G401.6 (cell line): ENCODE measurements at regions not wholly inside any gene's neighbourhood (a gene's known extent, or its start where the extent isn't known, plus 50 kb on each side); places are given as distances from the start of the nearest gene placed in this dataset.
"Not testable (repeated sequence)": the region's sequence is repeated elsewhere in the genome, so short reads cannot be mapped to it uniquely, and the experiment has no call there.

Experiments used
- FAIRE-seq: peaks from 2 replicates; lab custom pipeline; 2012; peaks lifted over from hg19 to GRCh38; lab: Jason Lieb, UNC

- no peak for FAIRE-seq
Observed at GRCh38 chr3:168976969-168977368, 686.5 kb downstream of the MECOM start.

- FAIRE-seq = no peak
Observed at GRCh38 chr3:168975576-168975975, 687.9 kb downstream of the MECOM start.

GRCh38 chr3:168974617-168975403, 688.7 kb downstream of the MECOM start:
- no peak for FAIRE-seq

GRCh38 chr3:168973897-168974296, 689.6 kb downstream of the MECOM start:
- FAIRE-seq = peak; percentile 19

GRCh38 chr3:168973206-168973605, 690.3 kb downstream of the MECOM start:
- peak; percentile 79 for FAIRE-seq

- FAIRE-seq = no peak
Observed at GRCh38 chr3:168968609-168969008, 694.9 kb downstream of the MECOM start.

GRCh38 chr3:168964736-168965135, 698.8 kb downstream of the MECOM start:
- no peak for FAIRE-seq

- FAIRE-seq = no peak
Observed at GRCh38 chr3:168961271-168961670, 702.2 kb downstream of the MECOM start.

GRCh38 chr3:168959731-168960130, 703.8 kb downstream of the MECOM start:
- FAIRE-seq = no peak

- no peak for FAIRE-seq
Observed at GRCh38 chr3:168958466-168958865, 705.0 kb downstream of the MECOM start.

- FAIRE-seq = no peak
Observed at GRCh38 chr3:168956076-168956475, 707.4 kb downstream of the MECOM start.

- peak; percentile 83 for FAIRE-seq
Observed at GRCh38 chr3:168952551-168952950, 711.0 kb downstream of the MECOM start.

- no peak for FAIRE-seq
Observed at GRCh38 chr3:168951884-168952283, 711.6 kb downstream of the MECOM start.

- no peak for FAIRE-seq
Observed at GRCh38 chr3:168951368-168951767, 712.1 kb downstream of the MECOM start.

- no peak for FAIRE-seq
Observed at GRCh38 chr3:168950622-168951021, 712.9 kb downstream of the MECOM start.

GRCh38 chr3:168939651-168940238, 723.8 kb downstream of the MECOM start:
- FAIRE-seq = no peak

GRCh38 chr3:168933614-168934013, 729.9 kb downstream of the MECOM start:
- no peak for FAIRE-seq

- not testable (repeated sequence) for FAIRE-seq
Observed at GRCh38 chr3:168929997-168930396, 733.5 kb downstream of the MECOM start.

GRCh38 chr3:168926426-168926825, 737.1 kb downstream of the MECOM start:
- no peak for FAIRE-seq

- FAIRE-seq = no peak
Observed at GRCh38 chr3:168925568-168925967, 737.9 kb downstream of the MECOM start.

- no peak for FAIRE-seq
Observed at GRCh38 chr3:168914662-168915061, 748.9 kb downstream of the MECOM start.

GRCh38 chr3:168909260-168909659, 754.3 kb downstream of the MECOM start:
- no peak for FAIRE-seq

- peak; percentile 96 for FAIRE-seq
Observed at GRCh38 chr3:168895419-168895818, 768.1 kb downstream of the MECOM start.

- no peak for FAIRE-seq
Observed at GRCh38 chr3:168894214-168894613, 769.3 kb downstream of the MECOM start.
